ENCODE measurements at regions not wholly inside any gene's neighbourhood (a gene's known extent, or its start where the extent isn't known, plus 50 kb on each side); places are given as distances from the start of the nearest gene placed in this dataset.

DNA sequence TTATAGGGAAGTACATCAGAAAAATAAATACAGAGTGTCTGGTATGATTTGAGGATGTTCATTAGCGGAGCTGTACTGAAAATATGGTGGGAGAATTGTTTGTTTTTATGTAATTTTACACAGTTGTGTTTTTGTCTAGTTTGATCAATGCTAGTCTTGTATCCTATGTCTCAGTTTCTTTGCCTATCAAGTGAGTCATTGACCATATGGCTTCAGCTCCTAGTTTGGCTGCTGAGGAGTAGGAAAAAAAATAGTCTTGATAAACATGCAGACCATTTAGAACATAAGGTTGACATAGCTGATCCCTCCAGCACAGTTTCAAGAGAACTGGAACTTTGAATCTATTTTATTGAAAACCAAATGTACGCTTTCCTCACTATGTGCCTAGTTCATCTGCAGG, 1292.1 kb upstream of the FLRT2 start:
- Mint-ChIP-seq H3K27ac (no peak overlapping the region), H3K36me3 (no peaks in the 10 kb centered on the region), H3K9me3 (peaks cover 0 to 20% (median 7%) of the 10 kb centered on the region in 7 donors), H3K4me1 (no peaks in the 10 kb centered on the region), H3K4me3 (no peak overlapping the region), H3K27me3 (ENCODE audit: low read depth in 3 of 3) (no peaks in the 10 kb centered on the region)
- no peaks in the 10 kb centered on the region for H4K20me1 ChIP-seq (ENCODE audit: insufficient read depth, low read length)
- intact Hi-C loops (cut with micrococcal nuclease) = no loop called here
- WGBS (ENCODE audit: insufficient coverage) = 60% methylated on average over 1 of the region's 2 CpGs
- H3K27ac ChIP-seq (ENCODE audit: low read depth in 1 of 2, low read length in 2 of 2) = no peak overlapping the region
- no peaks in the 10 kb centered on the region for H3K27me3 ChIP-seq (ENCODE audit: control insufficient read depth in 2 of 2, insufficient read depth in 2 of 2, low read length in 2 of 2)
- H2AFZ ChIP-seq (ENCODE audit: insufficient read depth, low read depth, low read length, poor library complexity, severe bottlenecking) = no peak overlapping the region
- no peak overlapping the region for H3K4me3 ChIP-seq (replicated peaks in 1 of 3; ENCODE audit: low read depth in 2 of 3, low read length in 3 of 3)
- no peaks in the 10 kb centered on the region for H3K79me2 ChIP-seq (ENCODE audit: insufficient read depth, low read length)
- no peaks in the 10 kb centered on the region for H3K4me1 ChIP-seq (ENCODE audit: control insufficient read depth in 1 of 2, insufficient read depth in 2 of 2, low read length in 2 of 2)
- H3K4me2 ChIP-seq (replicated peaks; ENCODE audit: extremely low read depth, low read length, poor library complexity, severe bottlenecking) = no peak overlapping the region
- TF ChIP-seq, protein P1, sequence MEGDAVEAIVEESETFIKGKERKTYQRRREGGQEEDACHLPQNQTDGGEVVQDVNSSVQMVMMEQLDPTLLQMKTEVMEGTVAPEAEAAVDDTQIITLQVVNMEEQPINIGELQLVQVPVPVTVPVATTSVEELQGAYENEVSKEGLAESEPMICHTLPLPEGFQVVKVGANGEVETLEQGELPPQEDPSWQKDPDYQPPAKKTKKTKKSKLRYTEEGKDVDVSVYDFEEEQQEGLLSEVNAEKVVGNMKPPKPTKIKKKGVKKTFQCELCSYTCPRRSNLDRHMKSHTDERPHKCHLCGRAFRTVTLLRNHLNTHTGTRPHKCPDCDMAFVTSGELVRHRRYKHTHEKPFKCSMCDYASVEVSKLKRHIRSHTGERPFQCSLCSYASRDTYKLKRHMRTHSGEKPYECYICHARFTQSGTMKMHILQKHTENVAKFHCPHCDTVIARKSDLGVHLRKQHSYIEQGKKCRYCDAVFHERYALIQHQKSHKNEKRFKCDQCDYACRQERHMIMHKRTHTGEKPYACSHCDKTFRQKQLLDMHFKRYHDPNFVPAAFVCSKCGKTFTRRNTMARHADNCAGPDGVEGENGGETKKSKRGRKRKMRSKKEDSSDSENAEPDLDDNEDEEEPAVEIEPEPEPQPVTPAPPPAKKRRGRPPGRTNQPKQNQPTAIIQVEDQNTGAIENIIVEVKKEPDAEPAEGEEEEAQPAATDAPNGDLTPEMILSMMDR (IDR thresholded peaks at IDR 0.05) = no peak
- H3K36me3 ChIP-seq (replicated peaks in 1 of 2; ENCODE audit: control insufficient read depth in 1 of 2, insufficient read depth in 2 of 2, low read length in 2 of 2) = no peaks in the 10 kb centered on the region
- DNase-seq = no peak
- H3K9me3 ChIP-seq (replicated peaks in 1 of 2; ENCODE audit: control insufficient read depth in 1 of 2, insufficient read depth in 1 of 2, low read length in 2 of 2) = peaks cover 11 to 16% of the 10 kb centered on the region in 2 donors
- no peak overlapping the region for H3K9ac ChIP-seq (ENCODE audit: insufficient read depth, low read length, poor library complexity, severe bottlenecking)

DNA sequence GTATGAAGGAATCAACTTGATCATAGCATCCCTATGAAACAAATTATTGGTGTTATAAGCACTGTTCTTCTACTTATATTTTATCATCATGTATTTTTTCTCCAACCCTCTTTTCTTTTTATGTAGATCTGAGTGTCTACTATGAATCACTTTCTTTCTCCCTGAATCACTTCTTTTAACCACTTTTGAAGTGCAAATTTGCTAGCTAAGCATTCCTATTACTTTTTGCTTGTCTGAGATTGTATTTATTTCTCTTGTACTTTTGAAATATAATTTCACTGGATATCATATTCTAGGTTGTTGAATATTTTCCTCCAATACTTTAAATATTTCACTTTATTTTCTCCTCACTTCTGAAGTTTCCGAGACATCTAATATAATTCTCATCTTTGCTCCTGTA, 1282.3 kb upstream of the FLRT2 start:
- Mint-ChIP-seq H3K27me3 (ENCODE audit: low read depth in 3 of 3) (no peaks in the 10 kb centered on the region), H3K4me3 (no peak overlapping the region)
- DNase-seq = no peak

More for the DNA sequence above, 1282.3 kb upstream of the FLRT2 start:
- Histone ChIP-seq H3K27me3 (ENCODE audit: control insufficient read depth in 2 of 2, insufficient read depth in 2 of 2, low read length in 2 of 2) (no peaks in the 10 kb centered on the region), H2AFZ (ENCODE audit: insufficient read depth, low read depth, low read length, poor library complexity, severe bottlenecking) (no peak overlapping the region), H3K36me3 (replicated peaks in 1 of 2; ENCODE audit: control insufficient read depth in 1 of 2, insufficient read depth in 2 of 2, low read length in 2 of 2) (no peaks in the 10 kb centered on the region), H3K4me1 (ENCODE audit: control insufficient read depth in 1 of 2, insufficient read depth in 2 of 2, low read length in 2 of 2) (no peaks in the 10 kb centered on the region), H3K4me2 (replicated peaks; ENCODE audit: extremely low read depth, low read length, poor library complexity, severe bottlenecking) (no peak overlapping the region), H3K9ac (ENCODE audit: insufficient read depth, low read length, poor library complexity, severe bottlenecking) (no peak overlapping the region), H3K9me3 (replicated peaks in 1 of 2; ENCODE audit: control insufficient read depth in 1 of 2, insufficient read depth in 1 of 2, low read length in 2 of 2) (peaks cover 7 to 15% of the 10 kb centered on the region in 2 donors), H3K4me3 (replicated peaks in 1 of 3; ENCODE audit: low read depth in 2 of 3, low read length in 3 of 3) (no peak overlapping the region), H4K20me1 (ENCODE audit: insufficient read depth, low read length) (no peaks in the 10 kb centered on the region), H3K27ac (ENCODE audit: low read depth in 1 of 2, low read length in 2 of 2) (no peak overlapping the region), H3K79me2 (ENCODE audit: insufficient read depth, low read length) (no peaks in the 10 kb centered on the region)
- no CpG with 5 or more reads among the region's 1 CpG for WGBS (ENCODE audit: insufficient coverage)
- TF ChIP-seq, protein P1 (IDR thresholded peaks at IDR 0.05) = no peak
- Mint-ChIP-seq H3K36me3 (no peaks in the 10 kb centered on the region), H3K4me1 (no peaks in the 10 kb centered on the region), H3K9me3 (peaks cover 0 to 9% (median 4%) of the 10 kb centered on the region in 7 donors), H3K27ac (no peak overlapping the region)
- intact Hi-C loops (cut with micrococcal nuclease) = no loop called here

Data from CD14-positive monocyte (primary cell).